Coronary artery (tissue), 2 donors: ENCODE measurements at regions not wholly inside any gene's neighbourhood (a gene's known extent, or its start where the extent isn't known, plus 50 kb on each side); places are given as distances from the start of the nearest gene placed in this dataset.

Source experiments
- DNase-seq: peaks from one replicate; pipeline ENCODE4 v3.0.0-alpha.2; 2017; ENCODE audit warnings: low spot score
- H3K27ac ChIP-seq, 2 donors: fragments of 200-600 bp; sonication (generic); one replicate each; pipeline ENCODE4 v1.5.1; 2016 to 2019
- H3K4me3 ChIP-seq: fragments of 200-600 bp; sonication (generic); 2 replicates; pipeline ENCODE4 v1.5.1; 2016; ENCODE audit warnings: mild to moderate bottlenecking, moderate library complexity
- CTCF ChIP-seq: fragments of 200-600 bp; sonication (generic); IDR thresholded peaks from one replicate; pipeline ENCODE4 v1.5.1; 2019; ENCODE audit warnings: antibody characterized with exemption

GRCh38 chr9:89899573-89899972, 294.8 kb downstream of the GADD45G start:
- Histone ChIP-seq H3K27ac (no peak overlapping the region), H3K4me3 (no peak overlapping the region)
- TF ChIP-seq CTCF: no peak
- no peak for DNase-seq

- DNase-seq: no peak
- Histone ChIP-seq H3K27ac (no peak overlapping the region), H3K4me3 (no peak overlapping the region)
- no peak for TF ChIP-seq CTCF
Observed at GRCh38 chr9:89901920-89902319, 297.1 kb downstream of the GADD45G start.

- no peak for TF ChIP-seq CTCF
- DNase-seq: no peak
- Histone ChIP-seq H3K27ac (no peak overlapping the region), H3K4me3 (no peak overlapping the region)
Observed at GRCh38 chr9:89902450-89903140, 297.8 kb downstream of the GADD45G start.

GRCh38 chr9:89903141-89903475, 298.3 kb downstream of the GADD45G start:
- no peak for DNase-seq
- no peak for TF ChIP-seq CTCF
- Histone ChIP-seq H3K27ac (no peak overlapping the region), H3K4me3 (no peak overlapping the region)

- H3K27ac ChIP-seq: no peak overlapping the region
- no peak overlapping the region for H3K4me3 ChIP-seq
- no peak for TF ChIP-seq CTCF
- DNase-seq: no peak
Observed at GRCh38 chr9:89905606-89906338, 301.0 kb downstream of the GADD45G start.

- Histone ChIP-seq H3K27ac (no peak overlapping the region), H3K4me3 (no peak overlapping the region)
- TF ChIP-seq CTCF: no peak
- DNase-seq: no peak
Observed at GRCh38 chr9:89911721-89912604, 307.2 kb downstream of the GADD45G start.
